Posterior cingulate gyrus (tissue), 11 donors: ENCODE measurements at regions not wholly inside any gene's neighbourhood (a gene's known extent, or its start where the extent isn't known, plus 50 kb on each side); places are given as distances from the start of the nearest gene placed in this dataset.
"Not testable (repeated sequence)": the region's sequence is repeated elsewhere in the genome, so short reads cannot be mapped to it uniquely, and the experiment has no call there.

Experiments
- DNase-seq, 10 donors: peaks; one replicate each; pipeline versions ENCODE4 v3.0.0 to v3.0.0-alpha.2; 2020 to 2021; ENCODE audit warnings: mixed read lengths in 3 of 10
- intact Hi-C: fragments of 100-400 bp; cut with DNase I; formaldehyde crosslinking; loops from one replicate; pipeline ENCODE4 v1.15.1; 2023

GRCh38 chr6:8837343-8837742, 402.0 kb upstream of the SLC35B3 start:
- intact Hi-C loops, result no loop called here

GRCh38 chr6:8832695-8833094, 397.4 kb upstream of the SLC35B3 start:
- intact Hi-C loops, DNase-seq: not testable (repeated sequence)

More at GRCh38 chr6:8837343-8837742, 402.0 kb upstream of the SLC35B3 start:
- no peak for DNase-seq

- DNase-seq, result no peak
- intact Hi-C loops, result no loop called here
These were observed 396.2 kb upstream of the SLC35B3 start for GRCh38 chr6:8831366-8832152.

GRCh38 chr6:8830794-8831193, 395.4 kb upstream of the SLC35B3 start:
- intact Hi-C loops, result no loop called here

GRCh38 chr6:8829796-8830195, 394.5 kb upstream of the SLC35B3 start:
- intact Hi-C loops, result no loop called here

More at GRCh38 chr6:8830794-8831193, 395.4 kb upstream of the SLC35B3 start:
- no peak for DNase-seq

GRCh38 chr6:8829296-8829695, 394.0 kb upstream of the SLC35B3 start:
- intact Hi-C loops, result no loop called here
- DNase-seq, result no peak

More at GRCh38 chr6:8829796-8830195, 394.5 kb upstream of the SLC35B3 start:
- DNase-seq, result no peak

GRCh38 chr6:8828376-8828775, 393.0 kb upstream of the SLC35B3 start:
- intact Hi-C loops, result no loop called here
- no peak for DNase-seq

- no peak for DNase-seq
- intact Hi-C loops, result no loop called here
These were observed 390.4 kb upstream of the SLC35B3 start for GRCh38 chr6:8825726-8826125.

GRCh38 chr6:8821981-8822381, 386.6 kb upstream of the SLC35B3 start:
- intact Hi-C loops, result no loop called here
- DNase-seq, result no peak

- intact Hi-C loops, result no loop called here
- no peak for DNase-seq
These were observed 385.0 kb upstream of the SLC35B3 start for GRCh38 chr6:8820313-8820712.

- DNase-seq, result no peak
These were observed 384.1 kb upstream of the SLC35B3 start for GRCh38 chr6:8819446-8819845.

GRCh38 chr6:8814440-8815000, 379.2 kb upstream of the SLC35B3 start:
- intact Hi-C loops, result no loop called here

More at GRCh38 chr6:8819446-8819845, 384.1 kb upstream of the SLC35B3 start:
- intact Hi-C loops, result no loop called here

GRCh38 chr6:8810325-8810724, 375.0 kb upstream of the SLC35B3 start:
- no peak for DNase-seq
- intact Hi-C loops, result no loop called here

More at GRCh38 chr6:8814440-8815000, 379.2 kb upstream of the SLC35B3 start:
- DNase-seq, result no peak

GRCh38 chr6:8809662-8810061, 374.3 kb upstream of the SLC35B3 start:
- intact Hi-C loops, result no loop called here
- no peak for DNase-seq

- no peak for DNase-seq
- intact Hi-C loops, result no loop called here
These were observed 367.9 kb upstream of the SLC35B3 start for GRCh38 chr6:8803181-8803760.

- intact Hi-C loops, DNase-seq: not testable (repeated sequence)
These were observed 367.1 kb upstream of the SLC35B3 start for GRCh38 chr6:8802397-8802796.

GRCh38 chr6:8794420-8794819, 359.1 kb upstream of the SLC35B3 start:
- DNase-seq, result no peak
- intact Hi-C loops, result no loop called here

- intact Hi-C loops, result no loop called here
- DNase-seq, result no peak
These were observed 354.5 kb upstream of the SLC35B3 start for GRCh38 chr6:8789878-8790277.

- intact Hi-C loops, result no loop called here
- DNase-seq, result no peak
These were observed 349.9 kb upstream of the SLC35B3 start for GRCh38 chr6:8785223-8785622.

- intact Hi-C loops, result no loop called here
- DNase-seq, result no peak
These were observed 347.8 kb upstream of the SLC35B3 start for GRCh38 chr6:8783191-8783590.

GRCh38 chr6:8780653-8781052, 345.3 kb upstream of the SLC35B3 start:
- DNase-seq, result no peak
- intact Hi-C loops, result no loop called here

GRCh38 chr6:8764733-8765132, 329.4 kb upstream of the SLC35B3 start:
- DNase-seq, result no peak
- intact Hi-C loops, result no loop called here
